ENCODE measurements at regions not wholly inside any gene's neighbourhood (a gene's known extent, or its start where the extent isn't known, plus 50 kb on each side); places are given as distances from the start of the nearest gene placed in this dataset.
"Not testable (repeated sequence)": the region's sequence is repeated elsewhere in the genome, so short reads cannot be mapped to it uniquely, and the experiment has no call there.

DNA sequence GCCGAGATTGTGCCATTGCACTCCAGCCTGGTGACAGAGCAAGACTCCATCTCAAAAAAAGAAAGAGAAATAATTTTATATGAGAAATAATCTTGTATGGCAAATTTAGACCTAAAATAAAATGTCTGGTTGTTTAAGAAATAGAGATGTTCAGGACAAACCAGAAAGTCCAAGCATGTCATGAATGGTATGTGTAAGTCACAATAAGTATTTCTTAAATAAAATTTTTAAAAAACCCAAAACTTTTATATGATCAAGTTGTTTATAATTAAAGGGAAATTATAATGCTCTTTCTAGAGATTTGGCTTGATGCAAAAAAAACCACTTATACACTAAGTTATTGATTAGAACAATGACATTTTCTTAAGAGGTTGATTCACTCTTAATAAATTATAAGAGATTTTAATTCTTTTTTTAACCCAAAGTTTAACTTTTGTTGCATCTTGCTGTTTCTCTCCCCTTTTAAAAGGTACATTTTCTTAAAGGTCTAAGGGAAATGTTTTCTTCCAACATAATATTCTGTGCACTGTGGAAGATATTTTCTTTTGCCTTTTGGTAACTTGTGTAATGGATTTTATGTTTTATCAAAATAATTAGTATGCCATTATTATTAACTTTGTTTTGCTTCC lies 105.7 kb downstream of the RTP4 start:
- no peak for DNase-seq (ENCODE audit: low read depth)

DNA sequence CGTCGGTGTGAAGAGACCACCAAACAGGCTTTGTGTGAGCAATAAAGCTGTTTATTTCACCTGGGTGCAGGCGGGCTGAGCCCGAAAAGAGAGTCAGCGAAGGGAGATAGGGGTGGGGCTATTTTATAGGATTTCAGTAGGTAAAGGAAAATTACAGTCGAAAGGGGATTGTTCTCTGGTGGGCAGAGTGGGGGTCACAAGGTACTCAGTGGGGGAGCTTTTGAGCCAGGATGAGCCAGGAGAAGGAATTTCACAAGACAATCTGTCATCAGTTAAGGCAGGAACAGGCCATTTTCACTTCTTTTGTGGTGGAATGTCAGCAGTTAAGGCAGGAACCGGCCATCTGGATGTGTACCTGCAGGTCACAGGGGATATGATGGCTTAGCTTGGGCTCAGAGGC lies 98.1 kb downstream of the RTP4 start:
- DNase-seq (ENCODE audit: low read depth): not testable (repeated sequence)

DNA sequence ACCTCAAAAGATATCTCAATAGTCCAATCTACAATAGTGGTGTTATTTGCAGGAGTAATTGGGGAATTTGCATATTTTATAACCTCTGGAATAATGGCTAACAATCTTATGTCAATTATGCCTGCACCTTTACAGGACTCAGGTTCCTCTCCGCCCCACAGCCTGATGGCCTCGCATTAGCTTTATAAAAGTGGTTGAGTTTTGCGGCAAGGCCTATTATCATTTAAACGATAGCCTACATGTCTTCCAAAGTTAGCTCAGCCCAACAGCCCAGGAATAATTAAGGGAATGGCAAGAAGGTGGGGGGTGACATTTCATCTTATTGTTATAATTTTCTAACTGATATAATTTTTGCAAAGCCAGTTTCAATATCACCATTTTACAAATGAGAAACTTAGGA lies 97.3 kb downstream of the RTP4 start:
- no peak for DNase-seq (ENCODE audit: low read depth)

DNA sequence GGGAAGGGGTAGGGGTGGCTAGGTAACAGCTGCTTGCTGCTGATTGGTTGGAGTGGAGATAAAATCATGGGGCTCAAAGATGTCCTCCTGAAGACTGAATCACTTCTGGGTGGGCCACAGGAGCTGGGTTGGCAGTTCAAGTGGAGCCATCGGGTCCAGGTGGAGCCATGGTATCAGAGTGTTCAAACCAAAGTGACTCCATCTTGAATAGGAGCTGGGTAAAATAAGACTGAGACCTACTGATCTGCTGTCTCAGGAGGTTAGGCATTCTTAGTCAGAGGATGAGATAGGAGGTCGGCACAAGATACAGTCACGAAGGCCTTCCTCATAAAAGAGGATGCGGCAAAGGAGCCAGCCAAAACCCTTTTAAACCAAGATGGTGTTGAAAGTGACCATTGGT lies 96.5 kb downstream of the RTP4 start:
- no peak for DNase-seq (ENCODE audit: low read depth)

DNA sequence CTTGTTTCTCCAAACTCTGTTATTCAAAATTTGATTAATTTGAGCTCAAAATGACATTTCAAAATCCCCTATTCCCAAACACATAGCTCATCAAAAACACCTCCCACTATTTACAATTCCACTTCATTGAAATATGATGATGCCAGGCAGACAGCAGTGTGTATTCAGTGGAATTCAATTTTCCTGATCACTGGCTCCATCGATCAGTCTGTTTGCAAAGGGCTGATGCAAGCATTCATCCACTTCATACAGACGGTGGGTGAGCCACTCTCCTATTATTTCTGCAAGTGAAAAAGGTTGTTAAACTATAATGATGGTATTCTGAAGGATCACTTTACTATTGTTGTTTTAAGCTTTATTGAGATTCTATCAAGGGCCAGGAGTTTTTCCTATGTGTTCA lies 90.7 kb downstream of the RTP4 start:
- DNase-seq (ENCODE audit: low read depth): no peak

- no peak for DNase-seq (ENCODE audit: low read depth)
Observed at GRCh38 chr3:187458383-187458782, 90.2 kb downstream of the RTP4 start.

DNA sequence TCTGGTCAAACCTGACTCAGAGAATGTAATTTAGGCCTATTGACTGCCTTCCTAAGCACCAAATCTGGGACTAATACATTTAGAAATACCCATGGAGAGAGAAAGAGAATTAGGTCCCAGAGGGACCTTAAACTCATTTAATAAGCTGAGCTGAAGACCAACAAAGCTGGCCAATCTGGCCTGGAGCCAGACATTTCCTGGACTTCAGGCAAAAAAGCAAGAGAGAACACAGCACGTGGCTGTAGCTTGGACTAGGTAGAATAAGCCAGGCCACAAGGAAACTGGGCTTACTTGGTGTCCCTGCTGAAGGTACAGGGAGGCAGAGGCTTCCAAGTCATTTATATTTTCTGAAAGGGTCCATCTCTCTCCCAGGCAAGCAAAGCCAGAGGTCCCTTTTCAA lies 88.1 kb downstream of the RTP4 start:
- DNase-seq (ENCODE audit: low read depth): no peak

GRCh38 chr3:187454085-187454815 lies 86.1 kb downstream of the RTP4 start:
- no peak for DNase-seq (ENCODE audit: low read depth)

DNA sequence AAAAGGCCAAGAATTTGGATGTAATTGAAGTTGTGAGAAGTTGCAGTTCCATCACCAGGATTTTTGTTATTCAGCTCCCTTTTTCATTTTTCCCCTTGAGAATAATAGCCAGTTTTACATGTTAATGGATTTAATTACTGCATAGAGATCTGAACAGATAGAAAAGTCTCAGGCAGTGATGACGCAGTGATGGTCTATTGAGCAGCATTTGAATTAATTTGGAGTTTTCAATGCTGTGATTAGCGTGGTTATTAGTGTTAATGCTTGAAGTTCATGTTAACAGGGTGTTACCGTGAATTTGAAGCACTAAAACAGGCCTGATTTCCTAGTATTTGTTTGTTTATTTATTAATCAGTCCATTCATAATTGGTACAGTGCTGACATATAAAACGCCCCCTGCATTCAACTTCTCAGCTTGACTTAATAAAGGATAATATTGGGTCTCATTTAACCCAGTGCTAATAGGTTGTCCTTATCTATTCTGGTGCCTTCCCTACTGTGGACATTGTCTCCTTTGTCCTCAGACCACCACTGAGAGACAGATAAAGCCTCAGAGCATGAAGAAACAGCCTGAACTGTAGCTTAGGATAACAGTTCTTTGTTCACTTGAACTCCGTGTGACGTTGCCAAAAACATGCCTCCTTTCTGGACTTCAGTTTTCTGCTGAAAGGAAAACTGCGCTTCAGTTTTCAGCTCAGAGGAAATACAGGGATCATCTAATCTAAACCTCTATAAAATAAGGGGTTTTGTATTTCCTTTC lies 82.4 kb downstream of the RTP4 start:
- DNase-seq (ENCODE audit: low read depth): no peak

DNA sequence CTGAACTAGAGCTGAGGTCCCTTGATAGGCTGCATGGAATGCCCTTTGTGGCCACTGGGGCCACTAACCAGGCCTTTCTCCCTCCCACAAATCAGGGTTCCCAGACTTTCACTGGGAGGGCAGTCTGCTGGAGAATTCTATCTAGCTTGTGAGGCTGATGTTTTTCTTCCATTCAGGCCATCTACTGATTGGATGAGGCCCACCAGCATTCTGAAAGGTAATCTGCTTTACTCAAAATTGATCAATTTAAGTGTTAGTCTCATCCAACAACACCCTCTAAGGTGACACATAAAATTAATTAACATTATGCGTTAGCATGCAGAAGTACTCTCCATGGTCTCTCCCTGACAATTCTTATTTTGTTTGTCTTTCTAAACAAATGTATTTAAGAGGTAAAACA lies 80.5 kb downstream of the RTP4 start:
- DNase-seq (ENCODE audit: low read depth): no peak

DNA sequence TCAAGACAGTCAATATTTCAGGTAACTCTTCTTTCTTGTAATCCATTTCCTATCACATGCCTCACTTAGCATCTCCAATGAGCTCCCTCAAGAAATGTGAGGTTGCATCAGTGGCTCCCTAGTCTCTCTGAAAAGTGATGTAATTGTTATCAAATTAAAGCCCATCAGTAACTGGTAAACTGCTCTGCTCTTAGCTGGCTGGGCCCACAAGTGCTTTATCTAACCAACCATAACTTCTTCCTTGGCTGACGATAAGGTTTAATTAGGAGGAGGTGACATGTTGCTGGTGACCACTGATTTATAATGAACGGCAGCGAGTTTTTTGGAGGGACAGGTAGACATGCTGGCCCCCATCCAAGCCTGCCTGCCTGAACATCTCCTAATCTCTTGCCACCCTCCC lies 79.6 kb downstream of the RTP4 start:
- no peak for DNase-seq (ENCODE audit: low read depth)

DNA sequence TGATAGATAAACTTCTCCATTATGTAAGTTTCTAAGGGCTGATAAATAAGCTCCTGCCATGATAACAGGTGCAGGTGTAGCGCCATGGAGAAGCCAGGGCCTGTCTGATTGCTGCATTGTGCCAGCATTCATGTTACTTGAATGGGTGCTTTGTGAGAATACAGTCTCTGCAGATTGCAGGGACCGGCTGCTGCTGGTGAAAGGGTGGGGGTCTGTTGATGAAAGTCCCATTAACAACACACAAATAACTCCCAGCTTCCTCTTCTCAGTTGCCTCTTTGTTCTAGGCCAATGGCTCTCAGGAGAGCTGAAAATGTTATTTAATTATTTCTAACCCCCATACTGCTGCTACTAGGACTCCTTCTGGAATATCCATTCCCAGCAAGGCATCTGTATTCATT lies 77.2 kb downstream of the RTP4 start:
- no peak for DNase-seq (ENCODE audit: low read depth)

GRCh38 chr3:187434524-187434923 lies 66.3 kb downstream of the RTP4 start:
- no peak for DNase-seq (ENCODE audit: low read depth)

GRCh38 chr3:187430576-187430975 lies 62.4 kb downstream of the RTP4 start:
- DNase-seq (ENCODE audit: low read depth): no peak
